ENCODE measurements at regions not wholly inside any gene's neighbourhood (a gene's known extent, or its start where the extent isn't known, plus 50 kb on each side); places are given as distances from the start of the nearest gene placed in this dataset.

DNA sequence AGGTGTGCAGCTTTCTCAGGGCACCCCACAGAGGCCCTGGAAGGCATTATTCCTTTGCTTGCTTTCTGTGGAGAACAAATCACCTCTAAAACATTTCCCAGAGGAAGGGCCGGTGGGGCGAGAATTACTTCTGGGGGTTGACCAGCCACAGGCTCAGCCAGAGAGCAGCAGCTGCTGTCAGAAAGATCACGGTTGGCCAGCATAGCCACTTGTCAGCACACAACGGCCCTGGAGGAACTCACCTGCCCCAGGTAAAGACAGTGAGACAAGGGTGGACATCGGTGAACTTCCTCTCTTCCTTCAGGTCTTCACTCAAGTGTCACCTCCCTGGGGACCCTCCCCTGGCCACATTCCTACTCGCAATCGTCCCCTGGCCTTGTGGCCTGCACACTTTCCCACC, 69.5 kb upstream of the CLDN14 start:
- no peak overlapping the region for H3K4me3 ChIP-seq (replicated peaks; ENCODE audit: insufficient read depth, low read length)
- H3K27ac ChIP-seq (replicated peaks) = no peak overlapping the region
- no peak for DNase-seq (ENCODE audit: low read depth in 1 of 2, low spot score in 1 of 2)
- no peaks in the 10 kb centered on the region for H3K27me3 ChIP-seq (ENCODE audit: insufficient read depth, poor library complexity, severe bottlenecking)
- no peak for TF ChIP-seq POLR2AphosphoS5 (IDR thresholded peaks at IDR 0.05; ENCODE audit: low read depth)
- no peak for TF ChIP-seq SPI1 (IDR thresholded peaks at IDR 0.05; ENCODE audit: borderline replicate concordance, low read depth)
- TF ChIP-seq CTCF (IDR thresholded peaks at IDR 0.05; ENCODE audit: insufficient read depth, low read length) = no peak
- TF ChIP-seq REST (IDR thresholded peaks at IDR 0.05; ENCODE audit: insufficient replicate concordance, low read depth) = no peak
- no peak for TF ChIP-seq GABPA (IDR thresholded peaks at IDR 0.05; ENCODE audit: low read depth)

DNA sequence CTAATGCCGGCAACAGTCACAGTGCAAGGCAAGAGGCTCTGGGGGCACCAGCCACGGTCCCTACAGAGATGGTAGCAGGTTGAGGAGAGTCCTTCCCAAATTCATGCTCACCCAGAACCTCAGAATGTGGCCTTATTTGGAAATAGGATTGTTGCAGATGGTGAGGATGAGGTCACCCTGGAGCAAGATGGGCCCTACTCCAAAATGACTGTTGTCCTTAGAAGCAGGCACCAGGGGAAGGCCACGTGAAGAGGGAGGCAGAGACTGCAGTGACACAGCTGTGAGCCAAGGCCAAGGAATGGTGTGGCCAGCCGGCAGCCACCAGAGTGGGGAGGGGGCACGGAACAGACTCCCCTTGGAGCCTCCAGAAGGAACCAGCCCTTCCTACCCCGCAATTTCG, 70.8 kb upstream of the CLDN14 start:
- no peak for DNase-seq (ENCODE audit: low read depth in 1 of 2, low spot score in 1 of 2)
- Histone ChIP-seq H3K4me3 (replicated peaks; ENCODE audit: insufficient read depth, low read length) (no peak overlapping the region), H3K27ac (replicated peaks) (no peak overlapping the region), H3K27me3 (ENCODE audit: insufficient read depth, poor library complexity, severe bottlenecking) (no peaks in the 10 kb centered on the region)
- TF ChIP-seq POLR2AphosphoS5 (IDR thresholded peaks at IDR 0.05; ENCODE audit: low read depth) = no peak
- no peak for TF ChIP-seq REST (IDR thresholded peaks at IDR 0.05; ENCODE audit: insufficient replicate concordance, low read depth)
- TF ChIP-seq SPI1 (IDR thresholded peaks at IDR 0.05; ENCODE audit: borderline replicate concordance, low read depth) = no peak
- TF ChIP-seq GABPA (IDR thresholded peaks at IDR 0.05; ENCODE audit: low read depth) = no peak

DNA sequence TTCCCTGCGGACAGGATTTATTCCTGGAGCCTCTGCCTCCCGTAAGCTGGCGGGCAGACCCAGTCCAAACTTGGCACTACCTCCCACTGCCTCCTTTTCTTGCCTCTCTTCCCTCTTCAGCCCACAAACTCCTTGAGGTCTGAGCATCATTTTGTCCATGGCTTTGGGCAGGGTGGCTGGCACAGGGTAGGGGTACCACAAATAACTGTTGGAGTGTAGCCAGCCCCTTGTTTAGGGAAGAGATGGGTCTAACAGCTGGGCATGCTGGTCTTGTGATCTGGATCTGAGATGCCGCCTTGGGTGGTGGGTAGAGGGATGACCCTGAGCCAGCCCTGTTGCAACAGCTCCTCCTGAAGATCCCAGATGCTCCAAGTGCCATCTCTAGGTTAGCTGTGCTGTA, 71.4 kb upstream of the CLDN14 start:
- H3K4me3 ChIP-seq (replicated peaks; ENCODE audit: insufficient read depth, low read length) = no peak overlapping the region
- TF ChIP-seq GABPA (IDR thresholded peaks at IDR 0.05; ENCODE audit: low read depth) = no peak
- no peaks in the 10 kb centered on the region for H3K27me3 ChIP-seq (ENCODE audit: insufficient read depth, poor library complexity, severe bottlenecking)
- no peak for DNase-seq (ENCODE audit: low read depth in 1 of 2, low spot score in 1 of 2)
- H3K27ac ChIP-seq (replicated peaks) = no peak overlapping the region

GRCh38 chr21:36551731-36552433, 72.0 kb upstream of the CLDN14 start:
- no peak overlapping the region for H3K27ac ChIP-seq (replicated peaks)
- peak in 1 of 2 experiments; percentile 13 for DNase-seq (ENCODE audit: low read depth in 1 of 2, low spot score in 1 of 2)
- H3K4me3 ChIP-seq (replicated peaks; ENCODE audit: insufficient read depth, low read length) = no peak overlapping the region
- no peaks in the 10 kb centered on the region for H3K27me3 ChIP-seq (ENCODE audit: insufficient read depth, poor library complexity, severe bottlenecking)
- TF ChIP-seq GABPA (IDR thresholded peaks at IDR 0.05; ENCODE audit: low read depth) (no peak), POLR2AphosphoS5 (IDR thresholded peaks at IDR 0.05; ENCODE audit: low read depth) (no peak), REST (IDR thresholded peaks at IDR 0.05; ENCODE audit: insufficient replicate concordance, low read depth) (no peak), SPI1 (IDR thresholded peaks at IDR 0.05; ENCODE audit: borderline replicate concordance, low read depth) (no peak), CTCF (IDR thresholded peaks at IDR 0.05; ENCODE audit: insufficient read depth, low read length) (no peak)
